HK-2 (cell line): ENCODE measurements at regions not wholly inside any gene's neighbourhood (a gene's known extent, or its start where the extent isn't known, plus 50 kb on each side); places are given as distances from the start of the nearest gene placed in this dataset.
"Not testable (repeated sequence)": the region's sequence is repeated elsewhere in the genome, so short reads cannot be mapped to it uniquely, and the experiment has no call there.

Experiments used
- DNase-seq: peaks from one replicate; pipeline ENCODE4 v3.0.0-alpha.2; 2018; ENCODE audit not compliant: unreplicated experiment

- DNase-seq, result no peak
Observed at GRCh38 chr9:89935801-89936200, 331.0 kb downstream of the GADD45G start.

- no peak for DNase-seq
Observed at GRCh38 chr9:89937051-89937450, 332.2 kb downstream of the GADD45G start.

- DNase-seq, result no peak
Observed at GRCh38 chr9:89939181-89939580, 334.4 kb downstream of the GADD45G start.

GRCh38 chr9:89939626-89940292 lies 334.9 kb downstream of the GADD45G start:
- DNase-seq, result no peak

GRCh38 chr9:89940625-89941024 lies 335.8 kb downstream of the GADD45G start:
- no peak for DNase-seq

GRCh38 chr9:89941875-89942274 lies 337.1 kb downstream of the GADD45G start:
- no peak for DNase-seq

- DNase-seq, result no peak
Observed at GRCh38 chr9:89942643-89943042, 337.8 kb downstream of the GADD45G start.

- DNase-seq, result no peak
Observed at GRCh38 chr9:89943309-89943708, 338.5 kb downstream of the GADD45G start.

- DNase-seq, result no peak
Observed at GRCh38 chr9:89943728-89944127, 338.9 kb downstream of the GADD45G start.

GRCh38 chr9:89945133-89945532 lies 340.3 kb downstream of the GADD45G start:
- no peak for DNase-seq

- no peak for DNase-seq
Observed at GRCh38 chr9:89946741-89947140, 341.9 kb downstream of the GADD45G start.

- DNase-seq, result no peak
Observed at GRCh38 chr9:89949111-89949510, 344.3 kb downstream of the GADD45G start.

- no peak for DNase-seq
Observed at GRCh38 chr9:89951675-89952074, 346.9 kb downstream of the GADD45G start.

GRCh38 chr9:89952401-89952800 lies 347.6 kb downstream of the GADD45G start:
- no peak for DNase-seq

- DNase-seq, result not testable (repeated sequence)
Observed at GRCh38 chr9:89953263-89953662, 348.5 kb downstream of the GADD45G start.

GRCh38 chr9:89953824-89954615 lies 349.2 kb downstream of the GADD45G start:
- no peak for DNase-seq

GRCh38 chr9:89955144-89955543 lies 350.3 kb downstream of the GADD45G start:
- DNase-seq, result no peak

- no peak for DNase-seq
Observed at GRCh38 chr9:89955626-89956025, 350.8 kb downstream of the GADD45G start.

- no peak for DNase-seq
Observed at GRCh38 chr9:89956331-89956730, 351.5 kb downstream of the GADD45G start.

- no peak for DNase-seq
Observed at GRCh38 chr9:89956907-89957306, 352.1 kb downstream of the GADD45G start.

- DNase-seq, result no peak
Observed at GRCh38 chr9:89958086-89958485, 353.3 kb downstream of the GADD45G start.

- no peak for DNase-seq
Observed at GRCh38 chr9:89961616-89962341, 357.0 kb downstream of the GADD45G start.

GRCh38 chr9:89963280-89963679 lies 358.5 kb downstream of the GADD45G start:
- DNase-seq, result no peak
